ENCODE measurements at regions not wholly inside any gene's neighbourhood (a gene's known extent, or its start where the extent isn't known, plus 50 kb on each side); places are given as distances from the start of the nearest gene placed in this dataset.

DNA sequence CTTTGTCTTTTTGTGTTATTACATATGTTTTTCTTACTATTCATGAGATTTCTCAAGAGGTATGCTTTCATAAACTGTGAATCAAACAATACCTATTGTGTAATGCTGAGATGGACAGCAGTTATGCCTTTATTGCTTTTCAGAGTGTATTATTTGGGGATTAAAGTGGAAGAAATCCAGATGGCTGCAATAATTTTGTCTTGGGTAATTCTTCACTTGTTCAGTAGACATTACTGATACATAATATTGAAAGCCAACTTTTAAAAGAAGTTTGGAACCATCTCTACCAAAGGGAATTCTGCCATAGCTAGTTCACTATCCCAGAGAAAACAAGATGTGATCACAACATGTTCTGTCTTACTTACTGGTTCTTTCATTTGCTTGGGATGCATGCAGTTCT lies 253.4 kb upstream of the ZSWIM2 start:
- no peak for DNase-seq (ENCODE audit: low read depth in 1 of 2, low spot score in 1 of 2)
- no peak overlapping the region for H3K4me3 ChIP-seq (replicated peaks; ENCODE audit: insufficient read depth, low read length)
- H3K27me3 ChIP-seq (ENCODE audit: insufficient read depth, poor library complexity, severe bottlenecking), result no peaks in the 10 kb centered on the region
- TF ChIP-seq, protein P1, sequence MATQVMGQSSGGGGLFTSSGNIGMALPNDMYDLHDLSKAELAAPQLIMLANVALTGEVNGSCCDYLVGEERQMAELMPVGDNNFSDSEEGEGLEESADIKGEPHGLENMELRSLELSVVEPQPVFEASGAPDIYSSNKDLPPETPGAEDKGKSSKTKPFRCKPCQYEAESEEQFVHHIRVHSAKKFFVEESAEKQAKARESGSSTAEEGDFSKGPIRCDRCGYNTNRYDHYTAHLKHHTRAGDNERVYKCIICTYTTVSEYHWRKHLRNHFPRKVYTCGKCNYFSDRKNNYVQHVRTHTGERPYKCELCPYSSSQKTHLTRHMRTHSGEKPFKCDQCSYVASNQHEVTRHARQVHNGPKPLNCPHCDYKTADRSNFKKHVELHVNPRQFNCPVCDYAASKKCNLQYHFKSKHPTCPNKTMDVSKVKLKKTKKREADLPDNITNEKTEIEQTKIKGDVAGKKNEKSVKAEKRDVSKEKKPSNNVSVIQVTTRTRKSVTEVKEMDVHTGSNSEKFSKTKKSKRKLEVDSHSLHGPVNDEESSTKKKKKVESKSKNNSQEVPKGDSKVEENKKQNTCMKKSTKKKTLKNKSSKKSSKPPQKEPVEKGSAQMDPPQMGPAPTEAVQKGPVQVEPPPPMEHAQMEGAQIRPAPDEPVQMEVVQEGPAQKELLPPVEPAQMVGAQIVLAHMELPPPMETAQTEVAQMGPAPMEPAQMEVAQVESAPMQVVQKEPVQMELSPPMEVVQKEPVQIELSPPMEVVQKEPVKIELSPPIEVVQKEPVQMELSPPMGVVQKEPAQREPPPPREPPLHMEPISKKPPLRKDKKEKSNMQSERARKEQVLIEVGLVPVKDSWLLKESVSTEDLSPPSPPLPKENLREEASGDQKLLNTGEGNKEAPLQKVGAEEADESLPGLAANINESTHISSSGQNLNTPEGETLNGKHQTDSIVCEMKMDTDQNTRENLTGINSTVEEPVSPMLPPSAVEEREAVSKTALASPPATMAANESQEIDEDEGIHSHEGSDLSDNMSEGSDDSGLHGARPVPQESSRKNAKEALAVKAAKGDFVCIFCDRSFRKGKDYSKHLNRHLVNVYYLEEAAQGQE (IDR thresholded peaks at IDR 0.05; ENCODE audit: insufficient replicate concordance, low read depth), result no peak
- TF ChIP-seq, protein P2, sequence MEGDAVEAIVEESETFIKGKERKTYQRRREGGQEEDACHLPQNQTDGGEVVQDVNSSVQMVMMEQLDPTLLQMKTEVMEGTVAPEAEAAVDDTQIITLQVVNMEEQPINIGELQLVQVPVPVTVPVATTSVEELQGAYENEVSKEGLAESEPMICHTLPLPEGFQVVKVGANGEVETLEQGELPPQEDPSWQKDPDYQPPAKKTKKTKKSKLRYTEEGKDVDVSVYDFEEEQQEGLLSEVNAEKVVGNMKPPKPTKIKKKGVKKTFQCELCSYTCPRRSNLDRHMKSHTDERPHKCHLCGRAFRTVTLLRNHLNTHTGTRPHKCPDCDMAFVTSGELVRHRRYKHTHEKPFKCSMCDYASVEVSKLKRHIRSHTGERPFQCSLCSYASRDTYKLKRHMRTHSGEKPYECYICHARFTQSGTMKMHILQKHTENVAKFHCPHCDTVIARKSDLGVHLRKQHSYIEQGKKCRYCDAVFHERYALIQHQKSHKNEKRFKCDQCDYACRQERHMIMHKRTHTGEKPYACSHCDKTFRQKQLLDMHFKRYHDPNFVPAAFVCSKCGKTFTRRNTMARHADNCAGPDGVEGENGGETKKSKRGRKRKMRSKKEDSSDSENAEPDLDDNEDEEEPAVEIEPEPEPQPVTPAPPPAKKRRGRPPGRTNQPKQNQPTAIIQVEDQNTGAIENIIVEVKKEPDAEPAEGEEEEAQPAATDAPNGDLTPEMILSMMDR (IDR thresholded peaks at IDR 0.05; ENCODE audit: insufficient read depth, low read length), result no peak
- TF ChIP-seq GABPA (IDR thresholded peaks at IDR 0.05; ENCODE audit: low read depth), result no peak
- H3K27ac ChIP-seq (replicated peaks), result no peak overlapping the region

GRCh38 chr2:187098154-187098553 lies 249.2 kb upstream of the ZSWIM2 start:
- TF ChIP-seq, protein P1 (IDR thresholded peaks at IDR 0.05; ENCODE audit: insufficient replicate concordance, low read depth), result no peak
- TF ChIP-seq SPI1 (IDR thresholded peaks at IDR 0.05; ENCODE audit: borderline replicate concordance, low read depth), result no peak
- no peak for TF ChIP-seq POLR2AphosphoS5 (IDR thresholded peaks at IDR 0.05; ENCODE audit: low read depth)
- no peak for TF ChIP-seq GABPA (IDR thresholded peaks at IDR 0.05; ENCODE audit: low read depth)
- TF ChIP-seq, protein P2 (IDR thresholded peaks at IDR 0.05; ENCODE audit: insufficient read depth, low read length), result no peak
- no peak for DNase-seq (ENCODE audit: low read depth in 1 of 2, low spot score in 1 of 2)
- no peak overlapping the region for H3K4me3 ChIP-seq (replicated peaks; ENCODE audit: insufficient read depth, low read length)
- H3K27me3 ChIP-seq (ENCODE audit: insufficient read depth, poor library complexity, severe bottlenecking), result no peaks in the 10 kb centered on the region
- H3K27ac ChIP-seq (replicated peaks), result no peak overlapping the region

- DNase-seq (ENCODE audit: low read depth in 1 of 2, low spot score in 1 of 2), result no peak
- H3K4me3 ChIP-seq (replicated peaks; ENCODE audit: insufficient read depth, low read length), result no peak overlapping the region
- TF ChIP-seq, protein P2 (IDR thresholded peaks at IDR 0.05; ENCODE audit: insufficient read depth, low read length), result no peak
- TF ChIP-seq, protein P1 (IDR thresholded peaks at IDR 0.05; ENCODE audit: insufficient replicate concordance, low read depth), result no peak
- TF ChIP-seq SPI1 (IDR thresholded peaks at IDR 0.05; ENCODE audit: borderline replicate concordance, low read depth) (no peak), POLR2AphosphoS5 (IDR thresholded peaks at IDR 0.05; ENCODE audit: low read depth) (no peak), GABPA (IDR thresholded peaks at IDR 0.05; ENCODE audit: low read depth) (no peak)
These were observed 244.9 kb upstream of the ZSWIM2 start for GRCh38 chr2:187093771-187094412.

More at GRCh38 chr2:187093771-187094412, 244.9 kb upstream of the ZSWIM2 start:
- Histone ChIP-seq H3K27me3 (ENCODE audit: insufficient read depth, poor library complexity, severe bottlenecking) (no peaks in the 10 kb centered on the region), H3K27ac (replicated peaks) (no peak overlapping the region)
